ENCODE measurements at regions not wholly inside any gene's neighbourhood (a gene's known extent, or its start where the extent isn't known, plus 50 kb on each side); places are given as distances from the start of the nearest gene placed in this dataset.

DNA sequence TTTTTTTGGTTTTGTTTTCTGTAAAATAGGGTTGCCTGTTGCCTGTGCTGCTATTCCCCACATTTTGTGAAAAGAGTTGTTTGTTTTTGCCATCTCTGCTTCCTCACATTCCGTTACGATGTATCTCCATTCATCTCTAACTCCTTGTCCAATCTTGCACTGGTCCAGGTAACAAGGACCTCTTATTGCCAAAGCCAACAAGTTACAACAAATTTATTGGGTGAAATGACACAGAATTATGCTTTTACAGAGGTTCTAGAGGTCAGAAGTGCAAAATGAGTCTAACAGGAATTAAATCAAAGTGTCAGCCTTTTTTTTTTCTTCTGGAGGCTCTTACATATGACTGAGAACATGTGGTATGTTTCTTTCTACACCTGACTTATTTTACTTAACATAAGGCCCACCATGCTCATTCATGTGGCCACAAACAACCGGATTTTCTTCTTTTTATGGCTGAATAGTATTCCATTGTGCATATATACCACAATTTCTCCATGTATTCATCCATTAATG is 787.9 kb upstream of the B3GALT2 start:
- TF ChIP-seq, protein P1, sequence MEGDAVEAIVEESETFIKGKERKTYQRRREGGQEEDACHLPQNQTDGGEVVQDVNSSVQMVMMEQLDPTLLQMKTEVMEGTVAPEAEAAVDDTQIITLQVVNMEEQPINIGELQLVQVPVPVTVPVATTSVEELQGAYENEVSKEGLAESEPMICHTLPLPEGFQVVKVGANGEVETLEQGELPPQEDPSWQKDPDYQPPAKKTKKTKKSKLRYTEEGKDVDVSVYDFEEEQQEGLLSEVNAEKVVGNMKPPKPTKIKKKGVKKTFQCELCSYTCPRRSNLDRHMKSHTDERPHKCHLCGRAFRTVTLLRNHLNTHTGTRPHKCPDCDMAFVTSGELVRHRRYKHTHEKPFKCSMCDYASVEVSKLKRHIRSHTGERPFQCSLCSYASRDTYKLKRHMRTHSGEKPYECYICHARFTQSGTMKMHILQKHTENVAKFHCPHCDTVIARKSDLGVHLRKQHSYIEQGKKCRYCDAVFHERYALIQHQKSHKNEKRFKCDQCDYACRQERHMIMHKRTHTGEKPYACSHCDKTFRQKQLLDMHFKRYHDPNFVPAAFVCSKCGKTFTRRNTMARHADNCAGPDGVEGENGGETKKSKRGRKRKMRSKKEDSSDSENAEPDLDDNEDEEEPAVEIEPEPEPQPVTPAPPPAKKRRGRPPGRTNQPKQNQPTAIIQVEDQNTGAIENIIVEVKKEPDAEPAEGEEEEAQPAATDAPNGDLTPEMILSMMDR (conservative IDR thresholded peaks at IDR 0.05; ENCODE audit: low read depth, low read length), result no peak
- no peak for DNase-seq (ENCODE audit: low read depth)
- H3K4me3 ChIP-seq (ENCODE audit: low read depth, low read length), result no peak overlapping the region

DNA sequence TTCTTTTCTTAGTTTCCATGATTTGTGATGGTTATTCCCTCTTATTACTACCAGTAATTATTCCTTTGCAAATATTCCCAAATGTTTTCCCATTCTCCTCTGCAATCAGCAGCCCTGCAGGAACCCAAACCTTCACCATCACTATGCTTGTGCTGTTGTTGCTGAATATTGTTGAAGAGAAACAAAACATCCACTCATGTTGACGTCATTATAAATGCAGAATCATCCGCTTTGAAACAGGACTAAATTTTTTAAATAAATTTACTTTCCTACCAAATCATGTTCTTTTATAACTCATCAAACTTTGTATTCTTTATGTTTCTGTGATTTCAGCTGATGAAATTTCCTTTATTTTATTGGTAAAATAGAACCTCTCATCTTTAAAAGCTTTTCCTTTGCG is 787.0 kb upstream of the B3GALT2 start:
- TF ChIP-seq, protein P1 (conservative IDR thresholded peaks at IDR 0.05; ENCODE audit: low read depth, low read length), result no peak
- H3K4me3 ChIP-seq (ENCODE audit: low read depth, low read length), result no peak overlapping the region
- DNase-seq (ENCODE audit: low read depth), result no peak

DNA sequence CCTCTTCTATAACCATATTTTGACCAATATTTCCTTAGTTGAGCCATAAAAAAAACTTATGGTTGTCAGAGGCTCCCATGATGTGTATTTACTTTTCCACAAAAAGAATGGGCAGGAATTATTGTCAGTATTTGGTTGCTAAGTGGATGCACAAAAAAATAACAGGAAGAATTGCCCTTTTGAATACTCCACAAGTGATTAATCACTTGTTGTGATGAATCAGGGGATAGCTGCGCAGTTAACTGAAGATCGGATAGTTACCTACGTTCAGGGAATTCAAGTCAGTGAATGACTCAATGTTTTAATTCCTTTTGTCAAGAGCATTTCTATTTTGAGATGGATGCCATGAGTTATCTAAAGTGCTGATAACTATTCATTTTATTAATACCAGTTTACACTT is 785.2 kb upstream of the B3GALT2 start:
- no peak for DNase-seq (ENCODE audit: low read depth)

DNA sequence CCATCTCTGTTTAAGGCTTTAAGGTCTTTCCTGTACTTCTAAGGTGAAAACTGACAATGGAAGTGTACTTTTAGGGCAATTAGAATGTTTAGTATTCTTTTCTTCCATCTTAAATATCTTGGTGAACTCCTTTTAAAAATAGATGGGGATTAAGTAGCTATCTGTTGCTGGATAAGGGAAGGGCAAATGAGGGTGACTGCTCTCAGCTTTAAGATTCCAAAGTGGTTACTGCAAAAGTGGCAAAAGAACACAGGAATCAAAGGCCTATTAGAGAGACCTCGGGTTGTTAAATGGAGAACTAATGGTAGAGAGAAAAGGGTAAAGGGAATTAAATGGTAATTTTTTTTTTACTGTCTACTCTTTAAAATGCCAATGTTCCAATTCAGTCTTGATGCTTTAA is 774.1 kb upstream of the B3GALT2 start:
- TF ChIP-seq, protein P1 (conservative IDR thresholded peaks at IDR 0.05; ENCODE audit: low read depth, low read length), result no peak
- no peak overlapping the region for H3K4me3 ChIP-seq (ENCODE audit: low read depth, low read length)
- no peak for DNase-seq (ENCODE audit: low read depth)

More for the DNA sequence above, 785.2 kb upstream of the B3GALT2 start:
- TF ChIP-seq, protein P1 (conservative IDR thresholded peaks at IDR 0.05; ENCODE audit: low read depth, low read length), result no peak
- no peak overlapping the region for H3K4me3 ChIP-seq (ENCODE audit: low read depth, low read length)

DNA sequence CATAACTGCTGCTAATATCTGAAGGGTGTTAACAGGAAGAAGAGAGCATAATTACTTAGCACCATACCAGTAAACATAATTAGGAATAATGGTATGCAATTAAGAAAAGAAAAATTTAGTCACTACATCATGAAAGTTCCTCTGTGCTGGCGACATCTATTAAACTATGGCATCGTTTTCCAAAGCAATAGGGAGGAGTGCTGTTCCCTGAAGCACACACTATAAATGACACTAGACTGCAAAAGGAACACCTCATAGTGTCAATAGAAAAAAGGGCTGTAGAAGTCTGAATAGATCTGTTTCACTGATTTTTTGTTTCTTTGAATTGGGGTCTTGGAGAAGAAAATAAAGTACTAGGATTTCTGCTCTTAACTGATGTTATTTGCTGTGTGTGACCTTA is 773.6 kb upstream of the B3GALT2 start:
- TF ChIP-seq, protein P1 (conservative IDR thresholded peaks at IDR 0.05; ENCODE audit: low read depth, low read length), result no peak
- DNase-seq (ENCODE audit: low read depth), result no peak
- H3K4me3 ChIP-seq (ENCODE audit: low read depth, low read length), result no peak overlapping the region

DNA sequence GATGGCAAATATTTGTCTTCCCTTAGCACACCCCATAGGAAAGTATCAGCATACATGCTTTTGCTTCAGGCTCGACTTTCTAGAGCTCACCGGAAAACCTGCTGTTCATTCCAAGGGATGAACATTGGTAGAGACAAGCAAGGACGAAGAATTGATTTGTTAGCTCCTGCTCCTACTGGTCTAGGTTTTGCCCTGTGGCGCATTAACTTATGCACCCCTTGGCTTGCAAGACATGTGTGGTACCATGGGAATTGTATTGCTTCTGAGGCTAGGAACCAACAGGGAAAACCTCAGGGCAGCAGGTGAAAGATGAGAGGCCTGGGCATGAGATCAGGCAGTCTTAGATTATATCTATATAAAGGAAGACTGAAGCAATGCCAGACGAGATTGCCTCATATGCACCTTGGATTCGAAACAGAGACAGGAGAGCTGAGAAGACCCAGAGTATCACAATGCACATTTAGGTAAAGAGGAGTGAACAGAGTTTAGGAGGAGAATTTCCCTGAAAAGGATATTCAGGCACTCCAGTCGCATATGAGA is 771.2 kb upstream of the B3GALT2 start:
- no peak for DNase-seq (ENCODE audit: low read depth)
- no peak overlapping the region for H3K4me3 ChIP-seq (ENCODE audit: low read depth, low read length)
- TF ChIP-seq, protein P1 (conservative IDR thresholded peaks at IDR 0.05; ENCODE audit: low read depth, low read length), result no peak

DNA sequence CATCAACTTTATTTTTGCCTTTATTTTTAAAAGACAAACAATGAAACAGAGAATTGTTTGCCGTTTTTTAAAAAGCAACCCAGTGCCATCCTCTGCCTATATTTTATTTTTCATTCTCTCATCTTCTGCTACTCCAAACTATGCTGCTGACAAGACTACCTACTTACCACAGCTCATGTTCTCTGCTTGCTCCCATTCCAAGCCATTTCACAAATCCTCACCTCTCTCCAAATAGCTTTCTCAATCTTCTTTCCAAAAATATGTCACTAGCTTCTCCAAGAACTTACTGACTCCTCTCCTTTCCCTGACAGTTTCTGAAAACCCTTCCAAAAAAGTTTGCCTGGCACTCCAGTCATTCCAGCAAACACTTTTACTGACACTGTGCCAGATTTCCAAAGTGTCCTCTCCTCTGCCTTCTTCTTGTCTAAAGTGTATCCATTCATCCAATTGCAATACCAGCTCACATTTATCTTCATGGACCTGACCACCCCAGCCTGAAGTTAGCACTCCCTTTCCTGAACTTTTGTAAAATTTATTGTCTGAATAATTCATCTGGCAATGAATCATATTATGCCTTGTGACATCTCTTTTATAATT is 766.5 kb upstream of the B3GALT2 start:
- TF ChIP-seq, protein P1 (conservative IDR thresholded peaks at IDR 0.05; ENCODE audit: low read depth, low read length), result no peak
- no peak for DNase-seq (ENCODE audit: low read depth)
- no peak overlapping the region for H3K4me3 ChIP-seq (ENCODE audit: low read depth, low read length)

Measured in epithelial cell of proximal tubule (primary cell).